HG03442 (cell line): ENCODE measurements at regions not wholly inside any gene's neighbourhood (a gene's known extent, or its start where the extent isn't known, plus 50 kb on each side); places are given as distances from the start of the nearest gene placed in this dataset.

Experiments
- ATAC-seq: cut with Tn5 transposase; IDR thresholded peaks from one replicate; pipeline ENCODE4 v1.9.1; 2021; ENCODE audit warnings: mild to moderate bottlenecking, moderate library complexity; ENCODE audit not compliant: unreplicated experiment

DNA sequence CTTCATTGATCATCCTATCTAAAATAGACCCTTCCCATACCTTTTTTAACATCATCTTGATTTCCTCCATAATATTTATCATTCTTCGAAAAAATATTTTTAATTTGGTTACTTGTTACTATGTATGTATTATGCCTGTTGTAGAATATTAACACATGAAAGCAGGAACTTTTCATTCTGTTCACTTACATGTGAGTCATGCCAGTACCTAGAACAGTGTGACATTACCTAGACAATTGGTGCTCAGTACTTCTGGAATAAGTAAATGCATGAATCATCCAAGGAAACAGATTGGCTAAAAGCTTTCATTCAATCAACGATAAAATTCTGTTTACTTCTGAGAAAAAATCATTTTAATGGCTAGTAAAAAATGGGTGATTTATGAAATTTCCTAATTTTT, 76.4 kb downstream of the CXXC4 start:
- ATAC-seq: no peak

DNA sequence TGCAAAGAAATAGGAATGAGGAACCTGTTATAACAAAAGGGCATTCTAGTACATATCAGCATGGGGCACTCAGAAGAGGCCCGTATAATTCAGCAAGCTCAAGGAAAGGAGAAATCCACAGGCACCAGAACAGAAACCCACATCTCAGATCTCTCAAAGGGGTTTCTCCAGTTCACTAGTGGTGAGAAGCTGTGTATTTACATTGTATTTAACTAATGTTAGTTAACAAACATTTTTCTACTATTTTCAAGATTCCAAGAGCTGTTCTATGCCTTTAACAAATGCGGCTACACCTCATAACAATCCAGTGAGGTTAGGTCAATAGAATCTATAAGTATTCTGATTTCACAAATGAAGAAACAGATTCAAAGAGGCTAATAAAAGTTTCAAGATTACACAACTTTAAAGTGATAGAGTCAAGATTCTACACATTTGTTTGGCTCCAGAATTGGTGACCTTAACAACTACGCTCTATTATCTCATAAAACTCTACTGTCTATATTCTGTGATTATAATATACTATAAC, 77.3 kb downstream of the CXXC4 start:
- no peak for ATAC-seq

DNA sequence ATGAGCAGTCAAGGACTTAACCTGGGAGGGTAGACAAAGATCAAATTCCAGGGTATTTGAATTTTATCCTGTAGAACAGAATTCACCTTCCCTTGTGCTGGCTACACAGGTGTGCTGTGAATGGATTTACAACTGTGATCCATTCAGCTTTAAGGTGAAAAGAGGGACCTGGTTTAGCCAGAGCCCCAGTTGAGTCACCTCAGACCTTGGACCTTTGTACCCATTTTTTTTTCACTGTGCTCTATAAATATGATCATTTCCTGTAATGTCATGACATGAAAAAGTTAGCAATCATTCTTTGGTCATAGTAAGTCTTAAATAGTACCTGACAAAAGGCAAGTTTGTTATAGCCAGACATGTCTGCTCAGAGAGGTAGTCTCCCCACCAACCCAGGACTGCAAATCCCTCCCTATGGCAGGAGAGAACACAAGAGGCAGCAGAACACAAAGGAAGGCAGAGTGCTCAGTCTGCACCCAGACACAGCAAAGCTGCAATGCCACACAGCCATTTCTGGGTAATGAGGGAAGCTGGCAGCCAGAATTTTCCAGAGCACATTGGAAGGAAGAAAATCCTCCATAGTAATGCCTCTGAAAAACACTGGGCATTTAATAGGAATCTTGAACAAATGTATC, 77.9 kb downstream of the CXXC4 start:
- no peak for ATAC-seq

DNA sequence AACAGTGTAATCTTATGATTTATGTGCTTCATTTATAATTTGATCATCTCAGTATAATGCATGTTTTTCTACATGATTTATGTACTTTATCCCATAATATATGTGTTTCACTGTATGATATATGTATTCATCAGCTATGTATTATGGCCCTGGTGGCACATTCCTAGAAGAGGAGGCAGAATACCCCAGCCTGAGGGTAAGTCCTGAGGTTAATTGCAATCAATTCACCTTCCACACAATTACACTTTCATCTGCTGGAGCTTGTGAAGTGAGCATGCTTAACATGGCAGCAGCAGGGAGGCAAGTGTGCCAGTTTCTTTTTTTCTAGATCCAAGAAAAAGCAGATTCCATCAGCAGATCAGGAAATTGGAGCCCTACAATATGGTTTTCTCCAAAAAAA, 81.2 kb downstream of the CXXC4 start:
- ATAC-seq: no peak

DNA sequence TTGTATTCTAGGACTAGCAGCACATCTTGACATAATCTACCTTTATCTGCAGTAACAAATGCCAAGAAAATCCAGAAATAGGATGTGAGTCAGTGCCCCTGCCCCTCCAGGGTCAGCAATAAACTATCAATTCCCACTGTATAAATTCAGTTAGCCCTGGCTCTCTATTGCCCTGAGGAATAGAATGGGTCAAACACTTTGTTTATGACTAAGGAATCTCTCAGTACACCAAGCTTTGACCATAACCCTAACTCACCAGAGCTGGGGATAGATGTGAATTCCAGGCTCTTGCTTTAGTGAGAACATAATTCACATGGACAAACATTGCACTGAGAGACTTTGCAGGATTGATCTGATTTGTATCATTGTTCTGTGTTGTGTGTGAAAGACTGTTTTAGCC, 82.3 kb downstream of the CXXC4 start:
- no peak for ATAC-seq

DNA sequence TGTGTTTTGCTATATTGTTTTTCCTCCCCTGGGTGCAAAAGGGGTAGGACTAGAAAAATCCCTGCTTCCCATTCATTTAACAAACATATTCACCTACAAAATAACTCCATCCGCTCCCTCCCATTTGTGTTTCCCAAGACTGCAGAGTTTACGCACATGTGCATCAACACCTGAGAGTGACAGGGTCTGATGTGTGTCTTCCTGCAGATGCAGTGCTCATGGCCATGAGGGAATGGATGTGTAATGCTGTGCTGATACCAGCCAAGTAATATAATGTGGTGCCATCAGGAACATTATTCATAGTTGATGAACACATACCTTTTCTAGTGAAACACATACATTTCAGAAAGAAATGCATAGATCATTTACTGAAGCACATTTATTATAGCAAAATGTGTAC, 83.2 kb downstream of the CXXC4 start:
- ATAC-seq: no peak

DNA sequence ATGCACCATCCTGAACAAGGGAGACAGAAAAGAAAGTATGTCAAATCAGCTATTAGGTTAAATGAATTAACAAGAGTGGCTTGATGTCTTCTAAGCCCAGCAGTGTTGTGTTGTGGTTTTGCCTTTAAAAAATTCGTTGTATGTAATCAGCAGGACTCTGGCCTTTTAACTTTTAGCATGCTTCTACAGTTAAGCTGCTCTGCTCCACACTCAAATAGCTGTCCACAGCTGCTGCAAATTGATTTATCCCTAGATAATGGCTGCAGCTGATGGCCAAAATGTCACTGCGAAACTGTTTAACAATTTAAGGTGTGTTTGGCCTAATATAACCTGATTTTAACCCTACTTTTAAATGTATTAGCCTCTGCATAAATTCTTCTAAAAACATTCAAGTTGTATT, 85.8 kb downstream of the CXXC4 start:
- no peak for ATAC-seq

DNA sequence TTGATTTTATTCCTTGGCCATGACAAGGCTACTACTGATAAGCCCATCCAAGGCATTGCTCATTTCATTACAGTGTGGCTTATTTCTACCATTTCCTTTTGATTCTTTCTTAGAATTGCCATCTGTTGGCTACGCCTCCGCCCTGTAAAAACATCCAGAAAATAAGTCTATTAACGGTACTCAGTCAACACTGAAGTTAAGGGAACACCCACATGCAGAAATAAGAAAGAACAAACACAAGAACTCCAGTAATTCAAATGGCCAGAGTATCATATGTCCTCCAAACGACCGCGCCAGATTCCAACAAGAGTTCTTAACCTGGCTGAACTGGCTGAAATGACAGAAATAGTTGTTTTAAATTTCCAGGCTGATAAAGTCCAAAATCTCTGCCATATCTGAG, 90.3 kb downstream of the CXXC4 start:
- no peak for ATAC-seq

DNA sequence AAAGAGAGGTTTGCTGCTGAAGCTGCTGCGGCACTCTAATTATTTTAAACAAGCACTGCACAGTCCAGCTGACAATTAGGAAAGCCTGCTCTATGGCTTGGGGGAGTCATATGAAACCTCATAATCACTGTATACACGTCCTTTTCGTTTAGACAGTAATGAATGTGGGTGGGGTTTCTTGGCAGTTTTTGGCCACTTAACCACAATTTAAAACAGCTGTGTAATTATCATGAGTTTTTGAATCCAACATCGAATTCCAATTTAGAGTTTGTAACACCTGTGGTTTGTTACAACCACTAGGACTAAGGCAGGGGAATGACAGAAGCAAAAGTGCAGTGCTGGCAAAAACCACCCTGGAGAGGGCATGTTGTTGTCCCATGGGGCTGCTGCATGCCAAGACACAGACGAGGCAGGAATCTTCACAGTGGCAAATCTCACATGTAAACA, 99.5 kb downstream of the CXXC4 start:
- ATAC-seq: no peak

DNA sequence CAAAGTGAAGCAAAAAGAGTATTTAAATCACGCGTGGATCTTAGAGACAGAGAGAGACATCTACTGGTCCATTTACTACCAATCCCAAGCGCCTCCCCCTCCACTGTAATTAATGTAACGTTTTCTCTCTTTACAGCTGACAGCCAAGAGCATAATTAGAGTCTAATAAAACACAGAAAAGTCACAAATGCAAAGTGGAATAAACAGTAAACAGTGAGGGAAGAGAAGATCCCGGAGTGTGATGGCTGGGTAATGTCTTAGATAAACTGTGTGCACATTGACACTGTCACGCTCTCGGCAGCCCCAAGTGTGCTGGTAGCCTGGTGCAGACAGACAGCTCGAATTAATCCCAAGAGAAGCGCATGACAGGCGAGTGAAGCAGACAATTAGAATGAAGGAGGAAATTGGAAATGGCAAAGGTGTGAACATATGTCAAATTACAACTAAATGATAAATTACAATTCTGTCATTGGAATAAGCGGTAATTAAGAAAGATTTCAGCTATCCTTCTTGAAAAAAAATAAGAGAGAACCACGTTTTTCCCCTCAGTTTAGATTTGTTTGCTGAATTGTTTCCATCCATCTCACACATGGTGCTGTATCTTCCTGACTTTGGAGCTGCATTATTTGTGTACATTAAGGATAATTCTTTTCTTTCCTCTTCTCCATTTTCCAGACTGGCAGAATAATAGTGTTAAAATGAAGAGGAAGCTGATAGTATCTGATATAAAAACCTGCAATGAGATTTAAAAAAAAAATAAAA, 100.1 kb downstream of the CXXC4 start:
- ATAC-seq: no peak

DNA sequence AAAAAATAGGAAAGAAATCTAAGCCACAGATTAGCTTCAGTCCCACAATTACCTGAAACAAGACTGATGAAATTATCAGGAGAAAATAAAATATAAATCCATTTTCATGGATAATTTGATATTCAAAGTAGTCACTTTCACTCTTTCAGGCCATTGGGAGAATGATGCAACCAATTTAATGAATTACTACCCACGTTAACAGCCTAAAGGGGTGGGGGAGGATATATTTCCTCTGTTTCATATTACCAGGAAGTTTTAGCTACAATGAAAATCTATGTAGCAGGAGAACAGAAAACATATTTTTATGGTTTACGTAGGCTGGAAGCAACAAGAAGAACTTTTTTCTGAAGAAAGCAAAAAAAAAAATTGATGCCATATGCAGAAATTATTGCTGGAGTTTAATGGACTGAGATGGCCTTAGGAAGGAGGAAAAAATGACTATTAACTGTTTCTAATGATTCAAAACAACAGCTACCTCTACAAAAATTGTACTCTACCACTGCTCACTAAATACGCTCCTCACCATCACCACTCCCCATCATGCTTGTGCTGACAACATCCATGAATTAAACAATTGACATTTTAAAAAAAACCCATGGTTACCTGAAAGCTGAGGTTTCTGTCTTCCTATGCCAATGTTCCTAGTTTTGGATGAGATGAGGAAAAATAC, 100.9 kb downstream of the CXXC4 start:
- ATAC-seq: no peak

DNA sequence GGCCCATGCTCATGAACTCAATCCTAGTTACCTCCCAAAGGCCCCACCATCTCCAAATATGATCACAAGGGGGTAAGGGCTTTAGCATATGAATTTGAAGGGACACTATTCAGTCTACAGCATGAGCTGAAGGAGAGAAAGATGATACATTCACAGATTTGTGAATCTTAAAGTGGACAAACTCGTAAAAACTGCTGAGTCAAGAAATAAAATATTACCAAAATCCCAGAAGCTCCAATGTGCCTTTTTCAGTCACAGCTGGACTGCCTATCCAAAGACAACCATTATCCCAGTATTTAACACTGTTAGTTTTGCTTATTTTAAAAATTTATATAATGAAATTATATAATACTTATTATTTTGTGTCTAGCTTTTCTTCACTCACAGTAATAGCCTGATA, 109.0 kb downstream of the CXXC4 start:
- no peak for ATAC-seq

DNA sequence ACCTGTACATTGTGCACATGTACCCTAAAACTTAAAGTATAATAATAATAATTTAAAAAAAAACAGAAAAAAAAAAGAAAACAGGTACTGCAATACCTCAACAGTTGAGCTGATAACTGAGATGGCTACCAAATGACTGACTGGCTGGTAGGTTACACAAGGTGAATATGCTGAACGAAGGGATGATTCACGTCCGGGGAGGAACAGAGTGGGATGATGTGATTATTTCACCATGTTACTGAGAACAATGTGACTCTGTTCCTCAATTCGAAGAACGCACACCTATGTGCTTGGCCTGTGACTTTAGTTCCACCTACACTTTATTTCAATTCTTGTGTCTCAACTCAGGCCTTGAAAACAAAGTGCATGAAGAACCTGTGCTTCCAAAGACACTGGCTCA, 111.7 kb downstream of the CXXC4 start:
- ATAC-seq: no peak

DNA sequence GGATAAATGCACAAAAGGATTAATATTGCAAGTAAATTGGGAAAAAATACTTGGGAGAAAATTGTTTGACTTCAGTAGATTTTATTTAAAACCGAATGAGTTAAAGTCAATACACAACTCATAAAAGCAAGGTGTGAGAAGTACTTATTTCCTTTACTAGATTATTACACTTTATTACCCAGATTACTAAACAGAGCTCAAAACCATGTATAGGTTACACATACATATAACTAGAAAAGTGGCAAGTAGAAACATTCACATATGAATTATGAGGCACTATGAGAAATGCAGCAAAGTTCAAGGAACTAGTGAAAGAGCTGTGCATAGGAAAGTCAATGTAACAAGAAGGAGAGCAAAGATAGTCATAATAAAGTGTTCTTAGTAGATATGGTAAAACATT, 113.0 kb downstream of the CXXC4 start:
- no peak for ATAC-seq

DNA sequence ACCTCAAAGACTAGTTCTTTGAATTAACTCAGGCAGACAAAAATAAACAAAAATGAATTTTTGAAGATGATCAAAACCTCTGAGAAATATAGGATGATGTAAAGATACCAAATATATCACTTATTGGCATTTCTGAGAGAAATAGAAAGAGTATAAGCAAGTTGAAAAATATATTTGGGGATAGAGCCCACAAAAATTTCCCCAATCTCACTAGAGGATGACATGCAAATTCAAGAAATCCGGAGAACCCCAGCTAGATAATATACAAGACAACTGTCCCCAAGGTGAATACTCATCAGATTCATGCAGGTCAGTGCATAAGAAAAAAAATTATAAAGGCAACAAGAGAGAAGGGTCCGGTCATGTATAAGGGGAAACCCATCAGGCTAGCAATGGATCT, 129.1 kb downstream of the CXXC4 start:
- ATAC-seq: no peak

DNA sequence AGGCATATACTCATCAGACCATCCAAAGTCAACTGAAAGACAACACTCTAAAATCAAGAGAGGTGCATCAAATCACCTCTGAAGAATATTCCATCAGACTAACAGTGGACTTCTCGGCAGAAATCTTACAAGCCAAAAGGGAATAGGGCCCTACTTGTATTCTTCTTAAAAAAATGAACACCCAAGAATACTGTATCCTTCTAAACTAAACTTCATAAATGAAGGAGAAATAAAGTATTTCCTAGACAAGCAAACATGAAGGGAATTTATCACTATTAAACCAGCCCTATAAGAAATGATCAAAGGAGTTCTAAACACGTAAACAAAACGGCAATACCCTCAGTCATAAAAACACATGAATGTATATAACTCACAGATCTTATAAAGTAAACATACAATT, 141.2 kb downstream of the CXXC4 start:
- ATAC-seq: no peak

DNA sequence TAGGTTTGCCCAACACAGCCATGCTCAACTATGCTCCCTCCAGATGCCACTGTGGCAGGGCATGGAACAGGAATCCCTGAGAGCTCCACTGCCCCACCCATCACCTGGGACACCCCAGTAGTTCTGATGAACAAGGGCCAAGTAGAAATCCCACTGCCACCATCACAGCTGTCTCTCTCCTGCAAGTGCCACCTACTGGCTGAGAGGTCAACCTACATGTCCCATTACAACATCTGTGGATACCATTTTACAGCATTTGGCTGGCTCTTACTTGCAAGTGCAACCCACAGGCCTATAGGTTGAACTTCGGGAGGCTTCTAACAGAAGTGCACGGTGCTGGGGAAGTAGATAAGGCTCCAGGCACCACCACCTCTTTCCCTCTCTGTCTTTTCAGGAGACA, 142.5 kb downstream of the CXXC4 start:
- ATAC-seq: no peak

DNA sequence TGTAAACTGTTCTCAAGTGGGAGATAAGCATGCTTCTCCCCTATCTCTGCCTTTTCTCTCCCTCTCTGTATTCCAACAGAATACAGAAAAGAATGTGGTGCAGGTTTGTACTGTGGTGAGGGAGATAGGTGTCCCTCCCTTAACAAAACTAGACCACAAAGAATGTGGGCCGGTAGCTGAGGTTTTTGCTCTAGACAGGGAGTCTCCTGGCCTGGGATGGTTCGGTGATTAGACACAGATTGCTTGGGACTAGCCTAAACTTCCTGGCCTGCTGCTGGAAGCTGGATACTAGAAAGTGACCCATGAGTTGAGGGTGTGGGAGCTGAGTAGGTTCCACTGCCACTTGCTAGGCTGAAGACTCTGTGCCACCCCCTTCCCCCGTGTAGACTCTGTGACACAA, 143.0 kb downstream of the CXXC4 start:
- ATAC-seq: no peak

DNA sequence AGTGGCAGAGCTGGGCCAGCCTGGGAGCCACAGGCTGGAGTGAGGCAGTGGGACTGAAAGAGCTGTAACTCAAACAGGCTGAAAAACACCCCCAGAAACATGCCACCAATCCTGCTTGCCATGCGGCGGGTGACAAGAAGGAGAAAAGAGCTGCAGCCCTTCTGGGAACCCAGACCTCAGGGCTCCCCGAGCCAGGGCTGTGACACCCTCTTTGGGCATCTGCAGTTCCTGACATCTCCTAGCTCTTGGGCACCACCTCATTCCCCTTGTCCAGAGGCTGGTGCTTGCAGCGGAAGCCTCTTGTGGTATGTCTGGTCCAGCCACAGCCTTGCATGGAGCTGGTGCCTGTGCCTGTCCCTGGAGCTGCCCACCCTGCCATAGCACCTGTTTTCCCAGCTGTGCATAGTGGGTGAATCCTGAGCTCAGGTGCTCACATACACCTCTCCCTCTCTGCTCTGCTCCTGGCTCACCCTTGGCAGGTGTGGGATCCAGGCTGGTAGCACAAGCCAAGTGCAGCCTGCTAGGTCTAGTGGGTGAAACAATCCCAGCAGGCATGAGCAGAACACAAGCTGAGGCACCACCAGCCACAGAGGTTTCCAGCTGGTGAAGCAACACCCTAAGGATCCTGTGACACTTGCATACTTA, 149.0 kb downstream of the CXXC4 start:
- ATAC-seq: no peak

DNA sequence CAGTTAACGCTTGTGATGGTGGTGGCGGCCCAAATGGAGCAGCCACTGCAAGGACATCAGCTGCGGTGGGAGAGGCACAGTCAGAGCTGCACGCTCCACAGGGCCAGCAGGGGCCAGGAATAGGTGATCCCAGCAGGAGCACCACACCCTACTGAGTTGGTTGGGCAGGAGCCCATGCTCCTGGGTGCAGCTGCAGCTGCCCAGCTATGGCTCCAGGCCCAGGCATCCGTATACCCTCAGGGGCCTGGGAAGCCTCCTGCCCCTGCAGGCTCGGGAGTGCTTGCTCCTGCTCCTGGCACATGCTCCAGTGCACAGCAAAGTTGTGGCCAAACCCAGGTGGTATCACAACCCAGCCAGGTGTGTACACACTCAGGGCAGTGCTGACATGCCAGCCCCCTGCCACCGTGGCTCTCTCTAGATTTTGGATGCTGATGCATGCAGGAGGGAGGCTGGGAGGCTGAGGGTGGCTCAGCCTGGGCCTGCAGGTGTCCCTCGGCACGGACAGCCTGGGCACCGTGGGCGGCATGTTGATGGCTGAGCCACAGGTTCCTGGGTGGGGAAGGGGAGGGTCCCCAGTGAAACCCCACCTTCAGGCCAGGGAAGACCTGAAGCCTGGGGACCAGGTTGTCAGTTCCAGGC, 150.2 kb downstream of the CXXC4 start:
- ATAC-seq: no peak

DNA sequence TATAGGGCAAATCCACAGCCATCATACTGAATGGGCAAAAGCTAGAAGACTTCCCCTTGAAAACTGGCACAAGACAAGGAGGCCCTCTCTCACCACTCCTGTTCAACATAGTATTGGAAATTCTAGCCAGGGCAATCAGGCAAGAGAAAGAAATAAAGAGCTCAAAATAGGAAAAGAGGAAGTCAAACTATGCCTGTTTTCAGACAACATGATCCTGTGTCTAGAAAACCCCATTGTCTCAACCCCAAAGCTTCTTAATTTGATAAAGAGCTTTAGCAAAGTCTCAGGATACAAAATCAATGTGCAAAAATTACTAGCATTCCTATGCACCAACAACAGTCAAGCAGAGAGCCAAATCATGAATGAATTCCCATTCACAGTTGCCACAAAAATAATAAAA, 160.3 kb downstream of the CXXC4 start:
- no peak for ATAC-seq
